WTC11 (cell line): ENCODE measurements at regions not wholly inside any gene's neighbourhood (a gene's known extent, or its start where the extent isn't known, plus 50 kb on each side); places are given as distances from the start of the nearest gene placed in this dataset.

ENCODE experiments used
- ATAC-seq: fragments of 200-7000 bp; cut with Tn5 transposase; 2 replicates; pipeline ENCODE4 v1.10.0; 2021; ENCODE audit warnings: mild to moderate bottlenecking, moderate library complexity
- CTCF ChIA-PET: fragments of 300-600 bp; sonication (Branson Sonifier 250); formaldehyde crosslinking; loops from one replicate; lab custom pipeline; 2021; ENCODE audit warnings: antibody characterized with exemption; lab: Charles Lee
- POLR2A ChIA-PET: fragments of 350-600 bp; sonication (Branson Sonifier 250); formaldehyde crosslinking; loops from one replicate; lab custom pipeline; 2021; ENCODE audit warnings: antibody characterized with exemption; lab: Charles Lee
- DNase-seq: peaks from one replicate; pipeline ENCODE4 v3.0.0; 2021; ENCODE audit warnings: low spot score
- H3K27ac Mint-ChIP-seq: 2 replicates; pipeline ENCODE4 v1.8.0; 2021; ENCODE audit warnings: mixed read lengths
- H3K27me3 Mint-ChIP-seq: 2 replicates; pipeline ENCODE4 v1.8.0; 2021; ENCODE audit warnings: low read depth, mild to moderate bottlenecking, moderate library complexity, mixed read lengths
- H3K36me3 Mint-ChIP-seq: 2 replicates; pipeline ENCODE4 v1.8.0; 2021; ENCODE audit warnings: mixed read lengths
- H3K4me1 Mint-ChIP-seq: 2 replicates; pipeline ENCODE4 v1.8.0; 2022; ENCODE audit warnings: mixed read lengths
- H3K4me3 Mint-ChIP-seq: 2 replicates; pipeline ENCODE4 v1.8.0; 2021; ENCODE audit warnings: mild to moderate bottlenecking, moderate library complexity, mixed read lengths
- H3K9me3 Mint-ChIP-seq: 2 replicates; pipeline ENCODE4 v1.8.0; 2021; ENCODE audit warnings: mixed read lengths
- ARID4B ChIP-seq: sonication (generic); formaldehyde crosslinking; IDR thresholded peaks from 2 replicates; pipeline ENCODE4 v1.8.0; 2023; ENCODE audit warnings: missing genetic modification reagents, mild to moderate bottlenecking, borderline replicate concordance
- CTCF ChIP-seq: fragments of 200-600 bp; IDR thresholded peaks from 2 replicates; pipeline ENCODE4 v1.8.0; 2022; ENCODE audit warnings: antibody characterized with exemption
- FOXJ3 ChIP-seq: sonication (generic); formaldehyde crosslinking; IDR thresholded peaks from 2 replicates; pipeline ENCODE4 v1.9.0; 2021; ENCODE audit warnings: missing genetic modification reagents, mild to moderate bottlenecking, borderline replicate concordance
- FOXP1 ChIP-seq: sonication (generic); formaldehyde crosslinking; IDR thresholded peaks from 2 replicates; pipeline ENCODE4 v1.8.0; 2022; ENCODE audit warnings: missing genetic modification reagents, mild to moderate bottlenecking, moderate library complexity, borderline replicate concordance
- HMGA2 ChIP-seq: fragments of 250-450 bp; sonication (Bioruptor Pico); IDR thresholded peaks from 2 replicates; pipeline ENCODE4 v1.4.0; 2021; ENCODE audit warnings: mild to moderate bottlenecking, moderate library complexity
- MXD4 ChIP-seq: fragments of 250-450 bp; sonication (Bioruptor Pico); IDR thresholded peaks from 2 replicates; pipeline ENCODE4 v1.8.0; 2021; ENCODE audit warnings: mild to moderate bottlenecking, moderate library complexity, borderline replicate concordance
- PREB ChIP-seq: sonication (generic); formaldehyde crosslinking; IDR thresholded peaks from 2 replicates; pipeline ENCODE4 v1.8.1; 2022; ENCODE audit warnings: mild to moderate bottlenecking, missing genetic modification reagents, moderate library complexity, borderline replicate concordance
- ZNF121 ChIP-seq: sonication (generic); formaldehyde crosslinking; IDR thresholded peaks from 2 replicates; pipeline ENCODE4 v1.8.0; 2023; ENCODE audit warnings: missing genetic modification reagents
- ZNF219 ChIP-seq: sonication (generic); formaldehyde crosslinking; IDR thresholded peaks from 2 replicates; pipeline ENCODE4 v1.8.0; 2023; ENCODE audit warnings: missing genetic modification reagents, mild to moderate bottlenecking, borderline replicate concordance
- ZNF671 ChIP-seq: fragments of 250-450 bp; sonication (Bioruptor Pico); IDR thresholded peaks from 2 replicates; pipeline ENCODE4 v1.8.0; 2021; ENCODE audit warnings: mild to moderate bottlenecking
- TF ChIP-seq, protein P1 (sequence below): sonication (generic); formaldehyde crosslinking; conservative IDR thresholded peaks from 2 replicates; pipeline ENCODE4 v1.8.1; 2022; ENCODE audit warnings: mild to moderate bottlenecking, missing genetic modification reagents
- TF ChIP-seq, protein P2 (sequence below): sonication (generic); formaldehyde crosslinking; IDR thresholded peaks from 2 replicates; pipeline ENCODE4 v1.8.0; 2022; ENCODE audit warnings: missing genetic modification reagents
- TF ChIP-seq, protein P3 (sequence below): fragments of 250-450 bp; sonication (Bioruptor Pico); IDR thresholded peaks from 2 replicates; pipeline ENCODE4 v1.8.0; 2021; ENCODE audit warnings: mild to moderate bottlenecking
- TF ChIP-seq, protein P4 (sequence below): sonication (generic); formaldehyde crosslinking; IDR thresholded peaks from 2 replicates; pipeline ENCODE4 v1.8.1; 2022; ENCODE audit warnings: missing genetic modification reagents, borderline replicate concordance
- TF ChIP-seq, protein P5 (sequence below): sonication (generic); formaldehyde crosslinking; IDR thresholded peaks from 2 replicates; pipeline ENCODE4 v1.8.0; 2022; ENCODE audit warnings: mild to moderate bottlenecking, missing genetic modification reagents

DNA sequence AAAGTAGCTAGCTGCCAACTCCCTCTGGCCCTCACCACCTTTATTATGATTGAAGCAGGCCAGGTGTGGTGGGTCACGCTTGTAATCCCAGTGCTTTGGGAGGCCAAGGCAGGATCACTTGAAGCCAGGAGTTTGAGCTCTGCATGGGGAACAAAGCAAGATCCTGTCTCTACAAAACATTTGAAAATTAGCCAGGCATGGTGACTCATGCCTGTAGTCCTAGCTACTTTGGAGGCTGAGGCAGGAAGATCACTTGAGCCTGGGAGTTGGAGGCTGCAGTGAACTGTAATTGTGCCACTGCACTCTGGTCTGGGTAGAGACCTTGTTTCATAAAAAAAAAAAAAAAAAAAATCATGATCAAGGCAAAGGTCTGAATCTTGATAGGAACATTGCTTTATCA is 467.0 kb upstream of the DIPK2B start (continued):
- TF ChIP-seq PREB (CRISPR knock-in tag) (no peak), ZNF121 (no peak), ZNF219 (CRISPR knock-in tag) (no peak), FOXP1 (CRISPR knock-in tag) (no peak), ZNF671 (no peak), HMGA2 (no peak), ARID4B (no peak), CTCF (no peak), MXD4 (no peak)
- TF ChIP-seq, protein P1, sequence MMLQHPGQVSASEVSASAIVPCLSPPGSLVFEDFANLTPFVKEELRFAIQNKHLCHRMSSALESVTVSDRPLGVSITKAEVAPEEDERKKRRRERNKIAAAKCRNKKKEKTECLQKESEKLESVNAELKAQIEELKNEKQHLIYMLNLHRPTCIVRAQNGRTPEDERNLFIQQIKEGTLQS: no peak
- TF ChIP-seq, protein P2, sequence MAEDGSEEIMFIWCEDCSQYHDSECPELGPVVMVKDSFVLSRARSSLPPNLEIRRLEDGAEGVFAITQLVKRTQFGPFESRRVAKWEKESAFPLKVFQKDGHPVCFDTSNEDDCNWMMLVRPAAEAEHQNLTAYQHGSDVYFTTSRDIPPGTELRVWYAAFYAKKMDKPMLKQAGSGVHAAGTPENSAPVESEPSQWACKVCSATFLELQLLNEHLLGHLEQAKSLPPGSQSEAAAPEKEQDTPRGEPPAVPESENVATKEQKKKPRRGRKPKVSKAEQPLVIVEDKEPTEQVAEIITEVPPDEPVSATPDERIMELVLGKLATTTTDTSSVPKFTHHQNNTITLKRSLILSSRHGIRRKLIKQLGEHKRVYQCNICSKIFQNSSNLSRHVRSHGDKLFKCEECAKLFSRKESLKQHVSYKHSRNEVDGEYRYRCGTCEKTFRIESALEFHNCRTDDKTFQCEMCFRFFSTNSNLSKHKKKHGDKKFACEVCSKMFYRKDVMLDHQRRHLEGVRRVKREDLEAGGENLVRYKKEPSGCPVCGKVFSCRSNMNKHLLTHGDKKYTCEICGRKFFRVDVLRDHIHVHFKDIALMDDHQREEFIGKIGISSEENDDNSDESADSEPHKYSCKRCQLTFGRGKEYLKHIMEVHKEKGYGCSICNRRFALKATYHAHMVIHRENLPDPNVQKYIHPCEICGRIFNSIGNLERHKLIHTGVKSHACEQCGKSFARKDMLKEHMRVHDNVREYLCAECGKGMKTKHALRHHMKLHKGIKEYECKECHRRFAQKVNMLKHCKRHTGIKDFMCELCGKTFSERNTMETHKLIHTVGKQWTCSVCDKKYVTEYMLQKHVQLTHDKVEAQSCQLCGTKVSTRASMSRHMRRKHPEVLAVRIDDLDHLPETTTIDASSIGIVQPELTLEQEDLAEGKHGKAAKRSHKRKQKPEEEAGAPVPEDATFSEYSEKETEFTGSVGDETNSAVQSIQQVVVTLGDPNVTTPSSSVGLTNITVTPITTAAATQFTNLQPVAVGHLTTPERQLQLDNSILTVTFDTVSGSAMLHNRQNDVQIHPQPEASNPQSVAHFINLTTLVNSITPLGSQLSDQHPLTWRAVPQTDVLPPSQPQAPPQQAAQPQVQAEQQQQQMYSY (CRISPR knock-in tag): no peak
- TF ChIP-seq, protein P3, sequence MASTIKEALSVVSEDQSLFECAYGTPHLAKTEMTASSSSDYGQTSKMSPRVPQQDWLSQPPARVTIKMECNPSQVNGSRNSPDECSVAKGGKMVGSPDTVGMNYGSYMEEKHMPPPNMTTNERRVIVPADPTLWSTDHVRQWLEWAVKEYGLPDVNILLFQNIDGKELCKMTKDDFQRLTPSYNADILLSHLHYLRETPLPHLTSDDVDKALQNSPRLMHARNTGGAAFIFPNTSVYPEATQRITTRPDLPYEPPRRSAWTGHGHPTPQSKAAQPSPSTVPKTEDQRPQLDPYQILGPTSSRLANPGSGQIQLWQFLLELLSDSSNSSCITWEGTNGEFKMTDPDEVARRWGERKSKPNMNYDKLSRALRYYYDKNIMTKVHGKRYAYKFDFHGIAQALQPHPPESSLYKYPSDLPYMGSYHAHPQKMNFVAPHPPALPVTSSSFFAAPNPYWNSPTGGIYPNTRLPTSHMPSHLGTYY (CRISPR knock-in tag): no peak
- TF ChIP-seq, all 79 proteins: peak for 0

DNA sequence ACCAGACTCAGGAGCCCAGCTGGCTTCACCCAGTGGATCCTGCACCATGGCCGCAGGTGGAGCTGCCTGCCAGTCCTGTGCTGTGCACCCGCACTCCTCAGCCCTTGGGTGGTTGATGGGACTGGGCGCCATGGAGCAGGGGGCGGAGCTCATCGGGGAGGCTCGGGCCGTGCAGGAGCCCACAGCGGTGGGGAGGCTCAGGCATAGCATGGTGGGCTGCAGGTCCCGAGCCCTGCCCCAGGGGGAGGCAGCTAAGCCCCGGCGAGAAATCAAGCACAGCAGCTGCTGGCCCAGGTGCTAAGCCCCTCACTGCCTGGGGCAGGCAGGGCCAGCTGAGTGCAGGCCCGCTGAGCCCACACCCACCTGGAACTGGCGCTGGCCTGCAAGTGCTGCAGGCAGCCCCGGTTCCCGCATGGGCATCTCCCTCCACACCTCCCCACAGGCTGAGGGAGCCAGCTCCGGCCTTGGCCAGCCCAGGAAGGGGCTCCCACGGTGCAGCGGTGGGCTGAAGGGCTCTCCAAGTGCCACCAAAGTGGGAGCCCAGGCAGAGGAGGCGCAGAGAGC is 464.1 kb upstream of the DIPK2B start:
- ATAC-seq: no peak
- peaks cover 7% of the 10 kb centered on the region; the same call in 1 of the 2 replicates for H3K9me3 Mint-ChIP-seq
- no peak for DNase-seq

More for the DNA sequence above, 464.1 kb upstream of the DIPK2B start:
- no peak overlapping the region for H3K27ac Mint-ChIP-seq
- POLR2A ChIA-PET: no interaction called here
- no peaks in the 10 kb centered on the region for H3K27me3 Mint-ChIP-seq
- no peaks in the 10 kb centered on the region for H3K4me1 Mint-ChIP-seq
- CTCF ChIA-PET: no interaction called here
- H3K36me3 Mint-ChIP-seq: no peaks in the 10 kb centered on the region
- no peak overlapping the region for H3K4me3 Mint-ChIP-seq
- TF ChIP-seq, protein P4, sequence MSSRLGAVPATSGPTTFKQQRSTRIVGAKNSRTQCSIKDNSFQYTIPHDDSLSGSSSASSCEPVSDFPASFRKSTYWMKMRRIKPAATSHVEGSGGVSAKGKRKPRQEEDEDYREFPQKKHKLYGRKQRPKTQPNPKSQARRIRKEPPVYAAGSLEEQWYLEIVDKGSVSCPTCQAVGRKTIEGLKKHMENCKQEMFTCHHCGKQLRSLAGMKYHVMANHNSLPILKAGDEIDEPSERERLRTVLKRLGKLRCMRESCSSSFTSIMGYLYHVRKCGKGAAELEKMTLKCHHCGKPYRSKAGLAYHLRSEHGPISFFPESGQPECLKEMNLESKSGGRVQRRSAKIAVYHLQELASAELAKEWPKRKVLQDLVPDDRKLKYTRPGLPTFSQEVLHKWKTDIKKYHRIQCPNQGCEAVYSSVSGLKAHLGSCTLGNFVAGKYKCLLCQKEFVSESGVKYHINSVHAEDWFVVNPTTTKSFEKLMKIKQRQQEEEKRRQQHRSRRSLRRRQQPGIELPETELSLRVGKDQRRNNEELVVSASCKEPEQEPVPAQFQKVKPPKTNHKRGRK (CRISPR knock-in tag): no peak
- TF ChIP-seq FOXJ3 (no peak), MXD4 (no peak)
- TF ChIP-seq, protein P5, sequence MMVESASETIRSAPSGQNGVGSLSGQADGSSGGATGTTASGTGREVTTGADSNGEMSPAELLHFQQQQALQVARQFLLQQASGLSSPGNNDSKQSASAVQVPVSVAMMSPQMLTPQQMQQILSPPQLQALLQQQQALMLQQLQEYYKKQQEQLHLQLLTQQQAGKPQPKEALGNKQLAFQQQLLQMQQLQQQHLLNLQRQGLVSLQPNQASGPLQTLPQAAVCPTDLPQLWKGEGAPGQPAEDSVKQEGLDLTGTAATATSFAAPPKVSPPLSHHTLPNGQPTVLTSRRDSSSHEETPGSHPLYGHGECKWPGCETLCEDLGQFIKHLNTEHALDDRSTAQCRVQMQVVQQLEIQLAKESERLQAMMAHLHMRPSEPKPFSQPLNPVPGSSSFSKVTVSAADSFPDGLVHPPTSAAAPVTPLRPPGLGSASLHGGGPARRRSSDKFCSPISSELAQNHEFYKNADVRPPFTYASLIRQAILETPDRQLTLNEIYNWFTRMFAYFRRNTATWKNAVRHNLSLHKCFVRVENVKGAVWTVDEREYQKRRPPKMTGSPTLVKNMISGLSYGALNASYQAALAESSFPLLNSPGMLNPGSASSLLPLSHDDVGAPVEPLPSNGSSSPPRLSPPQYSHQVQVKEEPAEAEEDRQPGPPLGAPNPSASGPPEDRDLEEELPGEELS (CRISPR knock-in tag): no peak
- TF ChIP-seq, all 79 proteins: peak for 0
